ENCODE measurements at regions not wholly inside any gene's neighbourhood (a gene's known extent, or its start where the extent isn't known, plus 50 kb on each side); places are given as distances from the start of the nearest gene placed in this dataset.

DNA sequence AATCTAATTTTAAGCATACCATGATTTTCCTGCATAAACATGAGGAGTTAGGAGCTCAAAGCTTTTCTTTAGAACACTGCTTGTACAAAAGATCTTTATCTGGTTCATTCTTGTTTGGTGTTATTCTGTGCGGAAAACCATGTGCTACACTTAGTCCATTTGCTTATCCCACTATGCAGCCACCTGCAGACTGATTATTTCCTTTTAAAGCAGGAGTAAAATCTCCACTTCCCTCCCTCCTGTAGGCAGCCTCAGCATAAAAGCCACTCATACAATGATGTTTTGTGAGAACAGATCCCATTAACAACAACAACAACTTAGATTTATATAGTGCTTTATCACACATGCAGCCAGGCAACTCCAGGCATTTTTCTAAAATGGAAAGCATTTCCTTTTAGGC is 355.3 kb upstream of the NEGR1 start:
- TF ChIP-seq, protein P1, sequence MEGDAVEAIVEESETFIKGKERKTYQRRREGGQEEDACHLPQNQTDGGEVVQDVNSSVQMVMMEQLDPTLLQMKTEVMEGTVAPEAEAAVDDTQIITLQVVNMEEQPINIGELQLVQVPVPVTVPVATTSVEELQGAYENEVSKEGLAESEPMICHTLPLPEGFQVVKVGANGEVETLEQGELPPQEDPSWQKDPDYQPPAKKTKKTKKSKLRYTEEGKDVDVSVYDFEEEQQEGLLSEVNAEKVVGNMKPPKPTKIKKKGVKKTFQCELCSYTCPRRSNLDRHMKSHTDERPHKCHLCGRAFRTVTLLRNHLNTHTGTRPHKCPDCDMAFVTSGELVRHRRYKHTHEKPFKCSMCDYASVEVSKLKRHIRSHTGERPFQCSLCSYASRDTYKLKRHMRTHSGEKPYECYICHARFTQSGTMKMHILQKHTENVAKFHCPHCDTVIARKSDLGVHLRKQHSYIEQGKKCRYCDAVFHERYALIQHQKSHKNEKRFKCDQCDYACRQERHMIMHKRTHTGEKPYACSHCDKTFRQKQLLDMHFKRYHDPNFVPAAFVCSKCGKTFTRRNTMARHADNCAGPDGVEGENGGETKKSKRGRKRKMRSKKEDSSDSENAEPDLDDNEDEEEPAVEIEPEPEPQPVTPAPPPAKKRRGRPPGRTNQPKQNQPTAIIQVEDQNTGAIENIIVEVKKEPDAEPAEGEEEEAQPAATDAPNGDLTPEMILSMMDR (IDR thresholded peaks at IDR 0.05) = no peak
- TF ChIP-seq POLR2A (IDR thresholded peaks at IDR 0.05) = no peak
- no peak for TF ChIP-seq POLR2AphosphoS5 (IDR thresholded peaks at IDR 0.05)
